ENCODE measurements at regions not wholly inside any gene's neighbourhood (a gene's known extent, or its start where the extent isn't known, plus 50 kb on each side); places are given as distances from the start of the nearest gene placed in this dataset.

DNA sequence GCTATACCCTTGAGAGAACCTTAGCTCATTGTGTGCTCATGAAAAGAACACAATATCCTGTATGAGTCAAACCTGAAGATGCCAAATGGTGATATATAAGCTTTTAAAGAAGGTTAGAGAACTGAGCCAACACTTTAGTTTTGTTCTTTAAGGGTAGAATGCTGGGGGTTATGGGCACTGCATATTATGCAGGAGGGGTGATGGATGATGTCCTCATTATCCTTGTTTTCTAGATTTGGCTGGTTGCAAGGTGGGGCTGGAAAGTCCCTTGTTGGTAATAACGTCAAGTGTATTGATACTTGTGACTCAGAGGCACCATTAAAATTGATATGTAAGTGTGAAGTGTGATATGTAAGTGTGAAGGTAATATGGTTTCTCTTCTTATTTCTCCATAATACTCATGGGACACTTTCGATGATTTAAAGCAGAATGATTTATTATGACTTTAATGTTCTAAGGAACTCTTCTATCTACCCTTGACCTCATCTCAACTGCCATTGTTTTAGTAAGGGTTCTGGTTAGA, 113.7 kb upstream of the DTNBP1 start:
- Histone ChIP-seq H4K20me1 (ENCODE audit: low read length) (no peaks in the 10 kb centered on the region), H3K79me2 (ENCODE audit: low read length) (no peaks in the 10 kb centered on the region), H2AFZ (ENCODE audit: low read length) (no peak overlapping the region), H3K4me2 (ENCODE audit: low read length) (no peak overlapping the region), H3K9me3 (ENCODE audit: low read length) (no peaks in the 10 kb centered on the region), H3F3A (ENCODE audit: low read length, unreplicated experiment) (no peaks in the 10 kb centered on the region), H3K4me1 (ENCODE audit: insufficient read depth, low read length) (peaks cover 5% of the 10 kb centered on the region; the same call in 1 of the 2 replicates), H3K9me2 (replicated peaks; ENCODE audit: low read length) (no peaks in the 10 kb centered on the region), H3K4me3 (ENCODE audit: low read length) (no peak overlapping the region), H3K9ac (ENCODE audit: low read length) (no peak overlapping the region), H3K27me3 (ENCODE audit: low read length) (peaks cover 3% of the 10 kb centered on the region; the same call in 1 of the 2 replicates), H3K27ac (ENCODE audit: low read length) (no peak overlapping the region), H3K36me3 (ENCODE audit: low read depth, low read length) (no peaks in the 10 kb centered on the region)
- intact Hi-C loops (cut with micrococcal nuclease): no loop called here
- TF ChIP-seq EZH2 (IDR thresholded peaks at IDR 0.05; ENCODE audit: low read length, unreplicated experiment): no peak
- no peak for TF ChIP-seq EZH2phosphoT487 (IDR thresholded peaks at IDR 0.05; ENCODE audit: borderline replicate concordance, low read length)
- no peak for TF ChIP-seq CTCF (conservative IDR thresholded peaks at IDR 0.05; ENCODE audit: low read depth, low read length)
- ATAC-seq: 0 out of 2 replicates have a peak, but pooled peaks have one; percentile 45
- no TSS peak for BruUV-seq (replicated peaks)
- DNase-seq: peak; percentile 34
- ChIA-PET CTCF (interaction anchor here (0.7 kb wide), 1 partner anchor 387 kb away, joined by 3 read pairs; no protein-coding TSS in a partner anchor), POLR2A (ENCODE audit: unreplicated experiment) (no interaction called here)

GRCh38 chr6:15775741-15776140, 112.9 kb upstream of the DTNBP1 start:
- Histone ChIP-seq H2AFZ (ENCODE audit: low read length) (no peak overlapping the region), H3F3A (ENCODE audit: low read length, unreplicated experiment) (no peaks in the 10 kb centered on the region), H3K4me3 (ENCODE audit: low read length) (no peak overlapping the region), H3K4me1 (ENCODE audit: insufficient read depth, low read length) (peaks cover 5% of the 10 kb centered on the region; the same call in 1 of the 2 replicates), H3K4me2 (ENCODE audit: low read length) (no peak overlapping the region), H3K9me2 (replicated peaks; ENCODE audit: low read length) (no peaks in the 10 kb centered on the region), H3K9ac (ENCODE audit: low read length) (no peak overlapping the region), H3K36me3 (ENCODE audit: low read depth, low read length) (no peaks in the 10 kb centered on the region), H3K9me3 (ENCODE audit: low read length) (no peaks in the 10 kb centered on the region), H4K20me1 (ENCODE audit: low read length) (no peaks in the 10 kb centered on the region), H3K27me3 (ENCODE audit: low read length) (peaks cover 3% of the 10 kb centered on the region; the same call in 1 of the 2 replicates), H3K79me2 (ENCODE audit: low read length) (no peaks in the 10 kb centered on the region), H3K27ac (ENCODE audit: low read length) (no peak overlapping the region)
- DNase-seq: no peak
- no TSS peak for BruUV-seq (replicated peaks)
- ATAC-seq: no peak
- intact Hi-C loops (cut with micrococcal nuclease): no loop called here
- ChIA-PET POLR2A (ENCODE audit: unreplicated experiment) (no interaction called here), CTCF (interaction anchor here (0.5 kb wide), 1 partner anchor 430 kb away, joined by 3 read pairs; no protein-coding TSS in a partner anchor)
- TF ChIP-seq EZH2phosphoT487 (IDR thresholded peaks at IDR 0.05; ENCODE audit: borderline replicate concordance, low read length) (no peak), CTCF (conservative IDR thresholded peaks at IDR 0.05; ENCODE audit: low read depth, low read length) (no peak), EZH2 (IDR thresholded peaks at IDR 0.05; ENCODE audit: low read length, unreplicated experiment) (no peak)

DNA sequence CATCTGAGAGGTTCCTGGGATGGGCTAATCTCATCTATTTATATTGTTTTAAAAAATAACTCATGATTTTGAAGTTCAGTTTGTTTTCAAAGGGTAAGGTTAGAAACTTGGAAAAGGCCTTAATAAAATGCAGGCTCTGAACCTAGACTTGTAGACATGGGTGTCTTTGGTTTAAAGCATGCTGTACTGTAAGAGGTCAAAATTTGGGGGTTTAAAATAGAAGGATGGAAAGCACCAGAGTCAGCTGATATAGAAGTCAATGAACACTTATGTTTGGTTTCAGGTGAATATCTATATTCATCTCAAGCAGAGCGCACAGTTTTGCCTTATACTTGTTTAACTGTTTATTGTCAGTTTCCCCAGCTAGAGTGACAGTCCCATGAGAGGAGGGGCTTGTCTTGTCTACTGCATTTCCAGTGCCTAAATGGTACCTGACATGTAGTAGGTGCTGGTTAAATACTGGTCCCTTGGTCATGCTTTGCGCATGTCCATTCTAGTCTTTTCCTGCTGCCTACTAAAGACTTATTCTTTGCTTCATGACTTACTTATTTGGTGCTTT, 112.3 kb upstream of the DTNBP1 start:
- Histone ChIP-seq H3K9ac (ENCODE audit: low read length) (no peak overlapping the region), H2AFZ (ENCODE audit: low read length) (no peak overlapping the region), H3K4me2 (ENCODE audit: low read length) (no peak overlapping the region), H3K27me3 (ENCODE audit: low read length) (no peaks in the 10 kb centered on the region; the same call in 1 of the 2 replicates), H4K20me1 (ENCODE audit: low read length) (no peaks in the 10 kb centered on the region), H3K4me3 (ENCODE audit: low read length) (no peak overlapping the region), H3K9me2 (replicated peaks; ENCODE audit: low read length) (no peaks in the 10 kb centered on the region), H3K4me1 (ENCODE audit: insufficient read depth, low read length) (peaks cover 10% of the 10 kb centered on the region), H3K27ac (ENCODE audit: low read length) (no peak overlapping the region), H3K79me2 (ENCODE audit: low read length) (no peaks in the 10 kb centered on the region), H3K9me3 (ENCODE audit: low read length) (no peaks in the 10 kb centered on the region), H3F3A (ENCODE audit: low read length, unreplicated experiment) (no peaks in the 10 kb centered on the region), H3K36me3 (ENCODE audit: low read depth, low read length) (no peaks in the 10 kb centered on the region)
- ChIA-PET CTCF (no interaction called here), POLR2A (ENCODE audit: unreplicated experiment) (no interaction called here)
- DNase-seq (no peak), ATAC-seq (no peak)
- no TSS peak for BruUV-seq (replicated peaks)
- TF ChIP-seq CTCF (conservative IDR thresholded peaks at IDR 0.05; ENCODE audit: low read depth, low read length): no peak
- no peak for TF ChIP-seq EZH2 (IDR thresholded peaks at IDR 0.05; ENCODE audit: low read length, unreplicated experiment)
- TF ChIP-seq EZH2phosphoT487 (IDR thresholded peaks at IDR 0.05; ENCODE audit: borderline replicate concordance, low read length): no peak
- intact Hi-C loops (cut with micrococcal nuclease): no loop called here
